Lung (tissue), 11 donors: ENCODE measurements at regions not wholly inside any gene's neighbourhood (a gene's known extent, or its start where the extent isn't known, plus 50 kb on each side); places are given as distances from the start of the nearest gene placed in this dataset.

Experiments used
- ATAC-seq: fragments of 200-7000 bp; cut with Tn5 transposase; one replicate; pipeline ENCODE4 v1.9.1; 2020; ENCODE audit warnings: moderate number of reproducible peaks; ENCODE audit not compliant: insufficient read depth, low FRiP score
- DNase-seq, 3 donors: peaks; one replicate each; pipeline ENCODE4 v3.0.0-alpha.2; 2013 to 2017
- H3K27ac ChIP-seq, 2 donors: one replicate each; pipeline ENCODE4 v1.5.1; 2013; ENCODE audit warnings: mild to moderate bottlenecking in 2 of 2, moderate library complexity in 2 of 2, control low read depth in 1 of 2, inconsistent platforms in 1 of 2, low read depth in 1 of 2, low read length in 1 of 2
- H3K27me3 ChIP-seq, 3 donors: one replicate each; pipeline ENCODE4 v1.5.1; 2013; ENCODE audit warnings: low read length in 2 of 3; ENCODE audit not compliant: control insufficient read depth in 3 of 3, insufficient read depth in 3 of 3
- H3K36me3 ChIP-seq, 4 donors: one replicate each; pipeline ENCODE4 v1.5.1; 2013; ENCODE audit warnings: low read length in 4 of 4, mild to moderate bottlenecking in 1 of 4, moderate library complexity in 1 of 4; ENCODE audit not compliant: control insufficient read depth in 4 of 4, insufficient read depth in 4 of 4
- H3K4me1 ChIP-seq, 5 donors: one replicate each; pipeline ENCODE4 v1.5.1; 2013; ENCODE audit warnings: low read length in 5 of 5, mild to moderate bottlenecking in 2 of 5, moderate library complexity in 1 of 5; ENCODE audit not compliant: control insufficient read depth in 5 of 5, insufficient read depth in 5 of 5
- H3K4me3 ChIP-seq: one replicate; pipeline ENCODE4 v1.5.1; 2013; ENCODE audit warnings: mild to moderate bottlenecking, control low read depth, moderate library complexity
- H3K9ac ChIP-seq, 2 donors: one replicate each; pipeline ENCODE4 v1.5.1; 2013; ENCODE audit warnings: low read length in 2 of 2, control low read depth in 1 of 2; ENCODE audit not compliant: insufficient read depth in 1 of 2
- H3K9me3 ChIP-seq, 4 donors: one replicate each; pipeline ENCODE4 v1.5.1; 2013; ENCODE audit warnings: low read length in 3 of 4, mild to moderate bottlenecking in 1 of 4, moderate library complexity in 1 of 4; ENCODE audit not compliant: control insufficient read depth in 4 of 4, insufficient read depth in 3 of 4
- CTCF ChIP-seq: IDR thresholded peaks from 2 replicates; pipeline ENCODE4 v1.5.1; 2012; ENCODE audit warnings: mild to moderate bottlenecking; ENCODE audit errors: control extremely low read depth, extremely low read depth
- WGBS, 2 donors: extraction: QIAGEN DNeasy Blood & Tissue Kit; methylation state at CpG; one replicate each; pipeline ENCODE4 v1.1.7; 2013; 5-methylcytosine and 5-hydroxymethylcytosine counted together
- donor health status: control.
- donor health status: control.
- donor health status: Bipolar disorder and iron deficiency.
- donor health status: healthy.
- donor health status: DM: yes; HTN: yes; CAD: no.

- Histone ChIP-seq H3K9ac (no peak overlapping the region), H3K4me1 (peaks cover 0 to 29% (median 0%) of the 10 kb centered on the region in 5 donors), H3K27me3 (no peaks in the 10 kb centered on the region), H3K27ac (no peak overlapping the region), H3K4me3 (no peak overlapping the region), H3K9me3 (peaks cover 0 to 3% (median 0%) of the 10 kb centered on the region in 4 donors), H3K36me3 (no peaks in the 10 kb centered on the region)
- 83 to 90% methylated on average over 13 of the region's 13 CpGs for WGBS, 2 donors
- no peak for TF ChIP-seq CTCF
- ATAC-seq: no peak
- peak in 2 of 3 donors; percentile 69 to 82 for DNase-seq
These were observed 97.7 kb upstream of the SIX3 start for GRCh38 chr2:44843641-44844310.

- Histone ChIP-seq H3K36me3 (no peaks in the 10 kb centered on the region), H3K27ac (no peak overlapping the region), H3K27me3 (no peaks in the 10 kb centered on the region), H3K4me3 (no peak overlapping the region), H3K4me1 (peaks cover 0 to 28% (median 0%) of the 10 kb centered on the region in 5 donors), H3K9ac (no peak overlapping the region), H3K9me3 (peaks cover 0 to 3% (median 0%) of the 10 kb centered on the region in 4 donors)
- TF ChIP-seq CTCF: no peak
- ATAC-seq (no peak), DNase-seq (no peak)
- 84 to 90% methylated on average over 7 of the region's 7 CpGs for WGBS, 2 donors
These were observed 96.7 kb upstream of the SIX3 start for GRCh38 chr2:44844651-44845270.

- Histone ChIP-seq H3K4me1 (peaks cover 0 to 17% (median 0%) of the 10 kb centered on the region in 5 donors), H3K9me3 (peaks cover 0 to 3% (median 0%) of the 10 kb centered on the region in 4 donors), H3K27me3 (no peaks in the 10 kb centered on the region), H3K4me3 (no peak overlapping the region), H3K9ac (no peak overlapping the region), H3K27ac (no peak overlapping the region), H3K36me3 (no peaks in the 10 kb centered on the region)
- TF ChIP-seq CTCF: no peak
- 96 to 100% methylated on average over 1 of the region's 1 CpG for WGBS, 2 donors
- no peak for DNase-seq
- ATAC-seq: no peak
These were observed 93.5 kb upstream of the SIX3 start for GRCh38 chr2:44848026-44848425.
